Epithelial cell of proximal tubule (primary cell): ENCODE measurements at regions not wholly inside any gene's neighbourhood (a gene's known extent, or its start where the extent isn't known, plus 50 kb on each side); places are given as distances from the start of the nearest gene placed in this dataset.

Experiments
- DNase-seq: peaks from one replicate; pipeline ENCODE4 v3.0.0-alpha.2; 2011; ENCODE audit warnings: low read depth
- H3K4me3 ChIP-seq: 2 replicates; pipeline ENCODE4 v1.5.1; 2011; ENCODE audit warnings: low read depth, mild to moderate bottlenecking, low read length
- CTCF ChIP-seq: conservative IDR thresholded peaks from 2 replicates; pipeline ENCODE4 v1.5.1; 2012; ENCODE audit warnings: low read depth, mild to moderate bottlenecking, low read length

- no peak for TF ChIP-seq CTCF
- DNase-seq, result no peak
These were observed 109.3 kb upstream of the APC start for GRCh38 chr5:112628214-112628980.

GRCh38 chr5:112630246-112631009 lies 107.3 kb upstream of the APC start:
- no peak for DNase-seq

More at GRCh38 chr5:112628214-112628980, 109.3 kb upstream of the APC start:
- no peak overlapping the region for H3K4me3 ChIP-seq

GRCh38 chr5:112634166-112634565 lies 103.5 kb upstream of the APC start:
- H3K4me3 ChIP-seq, result no peak overlapping the region
- DNase-seq, result no peak
- TF ChIP-seq CTCF, result no peak

More at GRCh38 chr5:112630246-112631009, 107.3 kb upstream of the APC start:
- H3K4me3 ChIP-seq, result no peak overlapping the region
- no peak for TF ChIP-seq CTCF

GRCh38 chr5:112634796-112635195 lies 102.9 kb upstream of the APC start:
- H3K4me3 ChIP-seq, result no peak overlapping the region
- DNase-seq, result no peak
- no peak for TF ChIP-seq CTCF

GRCh38 chr5:112635276-112635675 lies 102.4 kb upstream of the APC start:
- no peak for DNase-seq
- no peak overlapping the region for H3K4me3 ChIP-seq
- no peak for TF ChIP-seq CTCF

GRCh38 chr5:112635771-112636731 lies 101.6 kb upstream of the APC start:
- no peak overlapping the region for H3K4me3 ChIP-seq
- TF ChIP-seq CTCF, result no peak
- DNase-seq, result peak; percentile 75
